ENCODE measurements at regions not wholly inside any gene's neighbourhood (a gene's known extent, or its start where the extent isn't known, plus 50 kb on each side); places are given as distances from the start of the nearest gene placed in this dataset.

- TF ChIP-seq, protein P1, sequence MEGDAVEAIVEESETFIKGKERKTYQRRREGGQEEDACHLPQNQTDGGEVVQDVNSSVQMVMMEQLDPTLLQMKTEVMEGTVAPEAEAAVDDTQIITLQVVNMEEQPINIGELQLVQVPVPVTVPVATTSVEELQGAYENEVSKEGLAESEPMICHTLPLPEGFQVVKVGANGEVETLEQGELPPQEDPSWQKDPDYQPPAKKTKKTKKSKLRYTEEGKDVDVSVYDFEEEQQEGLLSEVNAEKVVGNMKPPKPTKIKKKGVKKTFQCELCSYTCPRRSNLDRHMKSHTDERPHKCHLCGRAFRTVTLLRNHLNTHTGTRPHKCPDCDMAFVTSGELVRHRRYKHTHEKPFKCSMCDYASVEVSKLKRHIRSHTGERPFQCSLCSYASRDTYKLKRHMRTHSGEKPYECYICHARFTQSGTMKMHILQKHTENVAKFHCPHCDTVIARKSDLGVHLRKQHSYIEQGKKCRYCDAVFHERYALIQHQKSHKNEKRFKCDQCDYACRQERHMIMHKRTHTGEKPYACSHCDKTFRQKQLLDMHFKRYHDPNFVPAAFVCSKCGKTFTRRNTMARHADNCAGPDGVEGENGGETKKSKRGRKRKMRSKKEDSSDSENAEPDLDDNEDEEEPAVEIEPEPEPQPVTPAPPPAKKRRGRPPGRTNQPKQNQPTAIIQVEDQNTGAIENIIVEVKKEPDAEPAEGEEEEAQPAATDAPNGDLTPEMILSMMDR (IDR thresholded peaks at IDR 0.05; ENCODE audit: control extremely low read depth in 1 of 3, insufficient read depth in 1 of 3, low read depth in 1 of 3, low read length in 3 of 3), result no peak
- no peak for TF ChIP-seq RAD21 (IDR thresholded peaks at IDR 0.05 in 1 of 2, conservative IDR thresholded peaks at IDR 0.05 in 1 of 2; ENCODE audit: low read depth in 2 of 2, low read length in 2 of 2)
These were observed 80.6 kb upstream of the CLDN5 start for GRCh38 chr22:19604711-19605268.

All from H1 (cell line).